ENCODE measurements at regions not wholly inside any gene's neighbourhood (a gene's known extent, or its start where the extent isn't known, plus 50 kb on each side); places are given as distances from the start of the nearest gene placed in this dataset.

DNA sequence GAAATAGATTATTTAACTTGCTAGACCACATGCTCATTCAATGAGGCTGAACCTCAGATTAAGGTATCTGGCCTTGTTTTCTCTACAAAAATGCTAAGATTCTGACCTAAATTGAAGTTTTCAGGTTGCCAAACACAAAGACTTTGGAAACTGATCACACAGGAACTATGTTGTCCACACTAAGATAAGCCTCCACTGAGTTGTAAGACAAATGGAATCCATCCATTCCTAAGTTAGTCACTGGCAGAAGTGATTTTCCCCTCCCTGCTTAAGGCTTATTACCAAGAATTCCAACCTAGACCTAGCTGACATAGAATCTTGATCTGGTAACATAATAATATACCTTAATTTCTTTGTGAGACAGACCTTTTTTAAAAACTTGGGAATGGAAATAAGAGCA is 608.1 kb downstream of the TENT5A start:
- TF ChIP-seq, protein P1, sequence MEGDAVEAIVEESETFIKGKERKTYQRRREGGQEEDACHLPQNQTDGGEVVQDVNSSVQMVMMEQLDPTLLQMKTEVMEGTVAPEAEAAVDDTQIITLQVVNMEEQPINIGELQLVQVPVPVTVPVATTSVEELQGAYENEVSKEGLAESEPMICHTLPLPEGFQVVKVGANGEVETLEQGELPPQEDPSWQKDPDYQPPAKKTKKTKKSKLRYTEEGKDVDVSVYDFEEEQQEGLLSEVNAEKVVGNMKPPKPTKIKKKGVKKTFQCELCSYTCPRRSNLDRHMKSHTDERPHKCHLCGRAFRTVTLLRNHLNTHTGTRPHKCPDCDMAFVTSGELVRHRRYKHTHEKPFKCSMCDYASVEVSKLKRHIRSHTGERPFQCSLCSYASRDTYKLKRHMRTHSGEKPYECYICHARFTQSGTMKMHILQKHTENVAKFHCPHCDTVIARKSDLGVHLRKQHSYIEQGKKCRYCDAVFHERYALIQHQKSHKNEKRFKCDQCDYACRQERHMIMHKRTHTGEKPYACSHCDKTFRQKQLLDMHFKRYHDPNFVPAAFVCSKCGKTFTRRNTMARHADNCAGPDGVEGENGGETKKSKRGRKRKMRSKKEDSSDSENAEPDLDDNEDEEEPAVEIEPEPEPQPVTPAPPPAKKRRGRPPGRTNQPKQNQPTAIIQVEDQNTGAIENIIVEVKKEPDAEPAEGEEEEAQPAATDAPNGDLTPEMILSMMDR (IDR thresholded peaks at IDR 0.05; ENCODE audit: low read depth, low read length) = no peak
- no peak for TF ChIP-seq EZH2phosphoT487 (IDR thresholded peaks at IDR 0.05; ENCODE audit: low read depth)
